NB4 (cell line): ENCODE measurements at regions not wholly inside any gene's neighbourhood (a gene's known extent, or its start where the extent isn't known, plus 50 kb on each side); places are given as distances from the start of the nearest gene placed in this dataset.

ENCODE experiments used
- POLR2A ChIP-seq: IDR thresholded peaks from 2 replicates; pipeline ENCODE4 v1.6.1; 2011; ENCODE audit warnings: mild to moderate bottlenecking; ENCODE audit not compliant: insufficient read length; ENCODE audit errors: extremely low read depth
- TF ChIP-seq, protein P1 (sequence below): IDR thresholded peaks from one replicate; pipeline ENCODE4 v1.5.1; 2012; ENCODE audit warnings: low read depth, low read length

GRCh38 chr1:103307751-103308150 lies 199.4 kb upstream of the COL11A1 start:
- TF ChIP-seq POLR2A = no peak
- TF ChIP-seq, protein P1, sequence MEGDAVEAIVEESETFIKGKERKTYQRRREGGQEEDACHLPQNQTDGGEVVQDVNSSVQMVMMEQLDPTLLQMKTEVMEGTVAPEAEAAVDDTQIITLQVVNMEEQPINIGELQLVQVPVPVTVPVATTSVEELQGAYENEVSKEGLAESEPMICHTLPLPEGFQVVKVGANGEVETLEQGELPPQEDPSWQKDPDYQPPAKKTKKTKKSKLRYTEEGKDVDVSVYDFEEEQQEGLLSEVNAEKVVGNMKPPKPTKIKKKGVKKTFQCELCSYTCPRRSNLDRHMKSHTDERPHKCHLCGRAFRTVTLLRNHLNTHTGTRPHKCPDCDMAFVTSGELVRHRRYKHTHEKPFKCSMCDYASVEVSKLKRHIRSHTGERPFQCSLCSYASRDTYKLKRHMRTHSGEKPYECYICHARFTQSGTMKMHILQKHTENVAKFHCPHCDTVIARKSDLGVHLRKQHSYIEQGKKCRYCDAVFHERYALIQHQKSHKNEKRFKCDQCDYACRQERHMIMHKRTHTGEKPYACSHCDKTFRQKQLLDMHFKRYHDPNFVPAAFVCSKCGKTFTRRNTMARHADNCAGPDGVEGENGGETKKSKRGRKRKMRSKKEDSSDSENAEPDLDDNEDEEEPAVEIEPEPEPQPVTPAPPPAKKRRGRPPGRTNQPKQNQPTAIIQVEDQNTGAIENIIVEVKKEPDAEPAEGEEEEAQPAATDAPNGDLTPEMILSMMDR = no peak
